Fibroblast of the aortic adventitia (primary cell): ENCODE measurements at regions not wholly inside any gene's neighbourhood (a gene's known extent, or its start where the extent isn't known, plus 50 kb on each side); places are given as distances from the start of the nearest gene placed in this dataset.

Experiments
- DNase-seq: peaks from one replicate; pipeline ENCODE4 v3.0.0-alpha.2; 2010; ENCODE audit warnings: low read depth
- H3K4me3 ChIP-seq: 2 replicates; pipeline ENCODE4 v1.5.1; 2011; ENCODE audit warnings: low read depth, mild to moderate bottlenecking, control low read depth, low read length, moderate library complexity
- TF ChIP-seq, protein P1 (sequence below): IDR thresholded peaks from 2 replicates; pipeline ENCODE4 v1.5.1; 2011; ENCODE audit warnings: mild to moderate bottlenecking, low read length, control low read depth, inconsistent platforms; ENCODE audit not compliant: insufficient read depth

DNA sequence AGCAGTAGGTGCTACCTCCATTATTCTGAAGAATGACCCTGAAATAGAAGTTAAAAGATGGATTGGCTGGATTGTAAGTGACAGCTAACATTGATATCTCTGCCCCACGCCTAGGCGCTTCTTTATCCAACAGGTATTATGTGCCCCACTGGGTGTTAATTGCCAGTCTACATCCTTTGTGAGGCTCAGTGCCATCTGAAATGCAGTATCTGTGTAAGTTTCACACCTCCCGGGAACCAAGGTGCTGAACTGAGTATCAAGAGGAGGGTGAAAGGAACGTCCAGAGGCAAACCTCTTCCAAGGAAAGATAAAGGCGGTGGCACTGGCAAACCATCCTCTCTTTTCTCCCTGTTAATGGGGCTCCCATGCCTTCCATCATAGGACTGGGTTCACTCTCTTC is 181.1 kb upstream of the UBL3 start:
- no peak for DNase-seq
- TF ChIP-seq, protein P1, sequence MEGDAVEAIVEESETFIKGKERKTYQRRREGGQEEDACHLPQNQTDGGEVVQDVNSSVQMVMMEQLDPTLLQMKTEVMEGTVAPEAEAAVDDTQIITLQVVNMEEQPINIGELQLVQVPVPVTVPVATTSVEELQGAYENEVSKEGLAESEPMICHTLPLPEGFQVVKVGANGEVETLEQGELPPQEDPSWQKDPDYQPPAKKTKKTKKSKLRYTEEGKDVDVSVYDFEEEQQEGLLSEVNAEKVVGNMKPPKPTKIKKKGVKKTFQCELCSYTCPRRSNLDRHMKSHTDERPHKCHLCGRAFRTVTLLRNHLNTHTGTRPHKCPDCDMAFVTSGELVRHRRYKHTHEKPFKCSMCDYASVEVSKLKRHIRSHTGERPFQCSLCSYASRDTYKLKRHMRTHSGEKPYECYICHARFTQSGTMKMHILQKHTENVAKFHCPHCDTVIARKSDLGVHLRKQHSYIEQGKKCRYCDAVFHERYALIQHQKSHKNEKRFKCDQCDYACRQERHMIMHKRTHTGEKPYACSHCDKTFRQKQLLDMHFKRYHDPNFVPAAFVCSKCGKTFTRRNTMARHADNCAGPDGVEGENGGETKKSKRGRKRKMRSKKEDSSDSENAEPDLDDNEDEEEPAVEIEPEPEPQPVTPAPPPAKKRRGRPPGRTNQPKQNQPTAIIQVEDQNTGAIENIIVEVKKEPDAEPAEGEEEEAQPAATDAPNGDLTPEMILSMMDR, result no peak
- H3K4me3 ChIP-seq, result no peak overlapping the region

DNA sequence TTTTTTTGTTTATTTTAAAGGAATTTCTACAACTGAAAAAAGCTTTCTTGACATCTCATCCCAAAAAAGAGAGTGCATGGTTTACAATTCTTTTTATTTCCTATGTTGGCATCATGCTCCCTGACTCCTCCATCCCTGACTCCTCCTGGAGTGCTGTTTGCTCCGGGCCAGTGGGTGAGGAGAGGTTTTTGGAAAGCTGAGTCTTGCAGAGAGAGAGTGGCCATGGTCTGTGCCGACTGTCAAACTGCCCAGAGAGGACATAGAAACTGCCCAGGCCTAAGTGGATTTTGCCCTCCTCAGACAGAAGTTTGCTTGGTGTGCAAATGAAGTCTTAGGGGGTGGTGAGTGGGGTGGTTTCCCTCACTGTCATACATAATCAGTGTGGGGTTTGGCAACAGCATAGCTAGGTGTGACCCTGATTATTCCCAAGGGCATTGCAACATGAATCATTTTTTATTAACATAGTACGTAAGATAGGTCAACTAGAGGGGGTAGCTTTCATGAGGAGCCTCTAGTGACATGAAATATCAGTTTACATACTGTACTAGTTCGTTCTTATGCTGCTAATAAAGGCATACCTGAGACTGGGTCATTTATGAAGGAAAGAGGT is 179.8 kb upstream of the UBL3 start:
- H3K4me3 ChIP-seq, result no peak overlapping the region
- TF ChIP-seq, protein P1, result no peak
- peak; percentile 57 for DNase-seq

DNA sequence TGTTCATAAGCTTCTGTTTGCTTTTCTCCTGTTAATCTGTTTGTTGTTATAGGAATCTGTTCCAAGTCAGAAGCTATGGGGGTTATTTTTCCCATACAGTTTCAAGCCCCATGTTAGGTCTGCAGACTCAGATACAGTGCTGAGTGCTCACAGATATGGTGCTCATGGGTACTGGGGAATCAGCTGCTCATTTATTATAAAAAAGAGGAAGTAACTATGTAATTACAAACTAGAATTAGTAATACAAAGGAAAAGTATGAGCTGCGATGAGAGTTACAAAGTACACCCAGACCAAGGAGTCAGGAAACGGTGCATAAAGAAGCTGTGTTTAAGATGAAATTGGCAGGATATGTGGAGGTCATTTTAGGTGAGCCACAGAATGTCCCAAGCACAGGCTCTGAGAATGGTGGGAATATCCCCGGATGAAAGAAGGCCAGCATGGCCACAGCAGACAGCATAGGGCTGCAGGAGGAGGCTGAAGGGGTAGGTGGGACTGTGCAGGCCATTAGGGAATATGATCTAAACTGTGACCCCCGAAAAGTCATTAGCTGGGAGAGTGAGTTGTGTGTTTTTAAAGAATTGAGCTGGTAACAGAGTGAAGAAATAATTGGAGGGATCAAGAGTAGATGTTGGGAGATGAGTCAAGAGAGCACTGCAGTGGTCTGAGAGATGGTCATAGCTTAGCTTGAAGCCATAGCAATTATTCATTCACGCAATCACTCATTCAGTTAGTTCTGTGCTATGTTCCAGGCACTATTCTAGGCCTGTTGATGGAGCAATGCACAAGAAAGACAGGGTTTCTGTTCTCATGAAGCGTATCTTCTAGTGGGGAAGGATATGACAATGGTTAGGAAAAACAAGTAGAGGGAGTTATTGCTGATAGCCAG is 177.4 kb upstream of the UBL3 start:
- TF ChIP-seq, protein P1, result no peak
- no peak for DNase-seq
- no peak overlapping the region for H3K4me3 ChIP-seq

GRCh38 chr13:30026909-30027308 is 176.5 kb upstream of the UBL3 start:
- no peak for DNase-seq
- no peak overlapping the region for H3K4me3 ChIP-seq
- TF ChIP-seq, protein P1, result no peak

- TF ChIP-seq, protein P1, result no peak
- peak; percentile 84 for DNase-seq
- H3K4me3 ChIP-seq, result no peak overlapping the region
These were observed 175.7 kb upstream of the UBL3 start for GRCh38 chr13:30026093-30026492.

DNA sequence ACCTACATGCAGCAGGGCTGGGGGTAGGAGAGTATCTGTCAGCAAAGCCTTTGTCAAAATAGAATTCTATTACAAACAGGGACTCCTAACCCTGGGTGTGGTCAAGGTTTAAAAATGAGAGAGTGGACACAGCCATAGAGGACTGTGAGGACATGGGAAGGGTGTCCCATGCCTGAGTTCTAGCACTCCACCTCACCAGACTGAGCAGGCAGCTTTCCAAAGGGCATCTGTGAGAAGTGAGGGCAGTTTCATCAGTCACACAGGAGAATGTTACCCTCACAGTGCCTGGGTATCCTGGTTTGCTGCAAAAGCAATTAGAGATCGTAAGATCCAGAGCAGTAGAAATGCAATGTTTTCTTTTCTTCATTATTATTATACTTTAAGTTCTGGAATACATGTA is 174.9 kb upstream of the UBL3 start:
- TF ChIP-seq, protein P1, result no peak
- no peak for DNase-seq
- no peak overlapping the region for H3K4me3 ChIP-seq
